ENCODE measurements at regions not wholly inside any gene's neighbourhood (a gene's known extent, or its start where the extent isn't known, plus 50 kb on each side); places are given as distances from the start of the nearest gene placed in this dataset.

- no peaks in the 10 kb centered on the region for H3K27me3 ChIP-seq
- H3K36me3 ChIP-seq, result no peaks in the 10 kb centered on the region
- TF ChIP-seq CTCF (IDR thresholded peaks at IDR 0.05), result no peak
- H3K9me3 ChIP-seq, result no peaks in the 10 kb centered on the region
- no peak overlapping the region for H3K4me3 ChIP-seq
- no peak overlapping the region for H3K27ac ChIP-seq
- H3K4me1 ChIP-seq, result peaks cover 0 to 7% of the 10 kb centered on the region in 2 donors
- DNase-seq (ENCODE audit: low spot score), result no peak
Observed at GRCh38 chr6:170179616-170180324, 111.1 kb downstream of the DLL1 start.

- no peak overlapping the region for H3K4me3 ChIP-seq
- H3K9me3 ChIP-seq, result no peaks in the 10 kb centered on the region
- H3K4me1 ChIP-seq, result peaks cover 0 to 14% of the 10 kb centered on the region in 2 donors
- H3K36me3 ChIP-seq, result no peaks in the 10 kb centered on the region
- no peaks in the 10 kb centered on the region for H3K27me3 ChIP-seq
- DNase-seq (ENCODE audit: low spot score), result peak; percentile 77
- TF ChIP-seq CTCF (IDR thresholded peaks at IDR 0.05), result no peak
- no peak overlapping the region for H3K27ac ChIP-seq
Observed at GRCh38 chr6:170178561-170179477, 112.1 kb downstream of the DLL1 start.

DNA sequence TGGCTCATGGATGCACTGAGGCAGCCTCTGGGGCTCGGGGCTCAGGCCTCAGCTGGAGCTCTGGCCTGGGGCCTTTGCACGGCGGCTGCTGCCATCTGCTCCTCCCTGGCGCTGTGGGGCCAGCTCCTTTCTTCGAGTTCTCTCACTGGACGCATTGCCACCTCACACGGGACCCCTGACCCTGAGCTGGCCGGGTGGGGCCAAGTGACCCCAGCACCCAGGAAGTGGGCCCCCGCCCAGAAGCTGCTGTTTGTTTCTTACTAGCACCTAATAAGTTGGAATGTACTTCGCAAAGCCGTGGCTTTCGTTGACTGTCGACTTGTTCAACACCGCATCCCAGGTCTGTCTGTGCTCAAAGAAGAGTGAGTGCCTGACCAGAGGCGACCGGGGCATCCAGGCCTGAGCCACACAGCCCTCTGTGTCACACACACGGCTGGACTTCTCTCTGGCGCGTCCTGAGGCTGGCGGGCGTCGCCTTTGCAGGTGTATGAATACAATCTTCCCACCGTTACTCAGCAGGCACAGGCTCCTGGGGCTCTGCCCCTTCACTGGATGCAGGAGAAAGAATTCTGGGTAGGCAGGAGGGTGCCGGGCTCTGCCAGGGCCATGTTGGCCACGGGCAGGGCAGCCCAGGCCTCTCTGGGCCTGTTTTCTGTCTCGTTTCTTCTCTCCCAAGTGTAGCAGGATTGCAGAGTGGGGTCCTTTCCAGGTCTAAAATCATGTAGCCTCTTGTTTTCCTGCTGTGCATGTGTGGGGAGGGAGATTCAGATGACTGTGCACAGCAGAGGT lies 112.9 kb downstream of the DLL1 start:
- DNase-seq (ENCODE audit: low spot score), result no peak
- Histone ChIP-seq H3K9me3 (no peaks in the 10 kb centered on the region), H3K36me3 (no peaks in the 10 kb centered on the region), H3K4me3 (no peak overlapping the region), H3K27ac (no peak overlapping the region), H3K27me3 (no peaks in the 10 kb centered on the region), H3K4me1 (peaks cover 0 to 14% of the 10 kb centered on the region in 2 donors)
- no peak for TF ChIP-seq CTCF (IDR thresholded peaks at IDR 0.05)

DNA sequence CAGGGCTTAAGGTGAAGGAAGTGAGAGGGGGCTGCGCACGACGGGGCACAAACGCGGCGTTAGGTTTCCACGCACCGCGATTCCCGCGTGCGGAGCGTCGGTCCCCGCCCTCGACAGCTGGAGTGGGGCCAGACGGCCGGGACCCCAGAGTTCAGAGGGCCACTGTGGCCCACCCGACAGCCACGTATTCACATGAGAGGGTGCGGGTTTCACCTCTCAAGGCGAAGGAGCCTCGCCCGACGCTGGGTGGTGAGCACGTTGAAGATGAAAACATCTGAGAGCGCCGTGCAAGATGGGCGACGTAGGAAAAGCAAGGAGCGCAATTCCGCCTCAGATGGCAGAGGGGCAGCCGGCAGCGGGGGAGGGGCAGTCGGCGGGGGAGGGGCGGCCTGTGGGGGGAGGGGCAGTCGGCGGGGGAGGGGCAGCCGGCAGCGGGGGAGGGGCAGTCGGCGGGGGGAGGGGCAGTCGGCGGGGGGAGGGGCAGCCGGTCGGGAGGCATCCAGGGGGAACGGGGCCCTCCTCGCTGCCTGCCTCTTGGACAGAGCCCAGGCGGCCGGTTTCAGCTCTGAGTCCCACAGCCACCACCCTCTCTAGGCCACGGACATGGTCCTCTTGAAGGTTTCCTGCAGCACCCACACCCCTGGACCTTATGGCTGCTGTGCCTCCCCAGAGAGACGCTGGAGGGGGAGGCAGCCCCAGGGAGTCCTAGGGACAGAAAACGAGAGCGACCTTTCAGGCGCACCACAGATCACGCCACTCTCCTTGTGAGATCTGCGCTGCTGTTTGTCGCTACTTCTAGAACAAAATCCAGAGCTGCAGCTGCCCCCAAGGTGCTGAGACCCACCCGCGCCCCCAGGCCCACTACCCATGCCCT lies 113.7 kb downstream of the DLL1 start:
- no peak for DNase-seq (ENCODE audit: low spot score)
- Histone ChIP-seq H3K4me3 (no peak overlapping the region), H3K27ac (no peak overlapping the region), H3K36me3 (no peaks in the 10 kb centered on the region), H3K4me1 (peaks cover 0 to 14% of the 10 kb centered on the region in 2 donors), H3K27me3 (no peaks in the 10 kb centered on the region), H3K9me3 (no peaks in the 10 kb centered on the region)
- TF ChIP-seq CTCF (IDR thresholded peaks at IDR 0.05), result no peak
